Adrenal gland (tissue), 9 donors: ENCODE measurements at regions not wholly inside any gene's neighbourhood (a gene's known extent, or its start where the extent isn't known, plus 50 kb on each side); places are given as distances from the start of the nearest gene placed in this dataset.

ENCODE experiments used
- DNase-seq, 7 donors: peaks; one replicate each; pipeline ENCODE4 v3.0.0-alpha.2; 2019 to 2020
- H3K27ac ChIP-seq, 5 donors: fragments of 200-600 bp; sonication (generic) in 4 of 5; 1 replicate in 3 of 5; 2 replicates in 2 of 5; pipeline versions ENCODE4 v1.5.1 to v1.8.0; 2016 to 2020; ENCODE audit warnings: mild to moderate bottlenecking in 1 of 5
- H3K27me3 ChIP-seq: fragments of 200-600 bp; 2 replicates; pipeline ENCODE4 v1.8.0; 2021
- H3K36me3 ChIP-seq, 2 donors: fragments of 200-600 bp; replicated peaks in 1 of 2; 1 replicate in 1 of 2; 2 replicates in 1 of 2; pipeline versions ENCODE4 v1.5.1 to v1.8.0; 2018 to 2022
- H3K4me1 ChIP-seq, 2 donors: fragments of 200-600 bp; replicated peaks in 1 of 2; 1 replicate in 1 of 2; 2 replicates in 1 of 2; pipeline versions ENCODE4 v1.5.1 to v1.8.0; 2018 to 2021
- H3K4me3 ChIP-seq, 4 donors: fragments of 200-600 bp; sonication (generic) in 3 of 4; one replicate each; pipeline ENCODE4 v1.5.1; 2016 to 2018
- H3K9me3 ChIP-seq, 3 donors: fragments of 200-600 bp; sonication (generic) in 1 of 3; replicated peaks in 1 of 3; 1 replicate in 2 of 3; 2 replicates in 1 of 3; pipeline versions ENCODE4 v1.5.1 to v1.8.0; 2016 to 2021
- POLR2A ChIP-seq, 2 donors: fragments of 450-650 bp; IDR thresholded peaks; one replicate each; pipeline ENCODE4 v1.6.1; 2017; ENCODE audit warnings: antibody characterized with exemption in 2 of 2, mild to moderate bottlenecking in 2 of 2, moderate library complexity in 1 of 2
- WGBS, 4 donors: extraction: QIAGEN DNeasy Blood & Tissue Kit in 2 of 4; methylation state at CpG; one replicate each; pipeline versions ENCODE4 v1.1.5 to v1.1.7; 2013 to 2017; 5-methylcytosine and 5-hydroxymethylcytosine counted together
- intact Hi-C, 2 donors: fragments of 100-400 bp; cut with DNase I; formaldehyde crosslinking; loops; one replicate each; pipeline versions ENCODE4 v1.14.1 to v1.15.0; 2022 to 2023
- TF ChIP-seq, protein P1 (sequence below), 6 experiments: fragments of 450-650 bp in 4 of 6; fragments of 200-600 bp in 2 of 6; sonication (generic) in 1 of 6; IDR thresholded peaks; 1 replicate in 5 of 6; 2 replicates in 1 of 6; pipeline versions ENCODE4 v1.5.1 to v1.8.0; 2016 to 2021; ENCODE audit warnings: antibody characterized with exemption in 6 of 6, mild to moderate bottlenecking in 2 of 6, moderate library complexity in 1 of 6
- donor health status: healthy with polysubstance abuse.
- donor health status: Bipolar disorder and iron deficiency.
- donor health status: DM: yes; HTN: yes; CAD: no.
- donor health status: DM: no; HTN: no; CAD: no.
- donor health status: DM: no; HTN: no; CAD: no.

GRCh38 chr2:43152741-43153647 is 73.4 kb downstream of the ZFP36L2 start:
- intact Hi-C loops: no loop called here
- TF ChIP-seq, protein P1, sequence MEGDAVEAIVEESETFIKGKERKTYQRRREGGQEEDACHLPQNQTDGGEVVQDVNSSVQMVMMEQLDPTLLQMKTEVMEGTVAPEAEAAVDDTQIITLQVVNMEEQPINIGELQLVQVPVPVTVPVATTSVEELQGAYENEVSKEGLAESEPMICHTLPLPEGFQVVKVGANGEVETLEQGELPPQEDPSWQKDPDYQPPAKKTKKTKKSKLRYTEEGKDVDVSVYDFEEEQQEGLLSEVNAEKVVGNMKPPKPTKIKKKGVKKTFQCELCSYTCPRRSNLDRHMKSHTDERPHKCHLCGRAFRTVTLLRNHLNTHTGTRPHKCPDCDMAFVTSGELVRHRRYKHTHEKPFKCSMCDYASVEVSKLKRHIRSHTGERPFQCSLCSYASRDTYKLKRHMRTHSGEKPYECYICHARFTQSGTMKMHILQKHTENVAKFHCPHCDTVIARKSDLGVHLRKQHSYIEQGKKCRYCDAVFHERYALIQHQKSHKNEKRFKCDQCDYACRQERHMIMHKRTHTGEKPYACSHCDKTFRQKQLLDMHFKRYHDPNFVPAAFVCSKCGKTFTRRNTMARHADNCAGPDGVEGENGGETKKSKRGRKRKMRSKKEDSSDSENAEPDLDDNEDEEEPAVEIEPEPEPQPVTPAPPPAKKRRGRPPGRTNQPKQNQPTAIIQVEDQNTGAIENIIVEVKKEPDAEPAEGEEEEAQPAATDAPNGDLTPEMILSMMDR (IDR thresholded peaks at IDR 0.05): no peak
- no peak for TF ChIP-seq POLR2A (IDR thresholded peaks at IDR 0.05)
- no peak for DNase-seq
- Histone ChIP-seq H3K27ac (no peak overlapping the region), H3K4me3 (no peak overlapping the region), H3K36me3 (no peaks in the 10 kb centered on the region), H3K9me3 (no peaks in the 10 kb centered on the region), H3K4me1 (peaks cover 2 to 4% of the 10 kb centered on the region in 2 donors), H3K27me3 (no peaks in the 10 kb centered on the region)
- 80 to 98% (median 90%) methylated on average over 8 to 11 of the region's 11 CpGs for WGBS, 4 donors

- intact Hi-C loops: no loop called here
- no peak for DNase-seq
- TF ChIP-seq, protein P1 (IDR thresholded peaks at IDR 0.05): no peak
- no peak for TF ChIP-seq POLR2A (IDR thresholded peaks at IDR 0.05)
- Histone ChIP-seq H3K27ac (no peak overlapping the region), H3K4me3 (no peak overlapping the region), H3K4me1 (no peaks in the 10 kb centered on the region), H3K27me3 (no peaks in the 10 kb centered on the region), H3K9me3 (no peaks in the 10 kb centered on the region), H3K36me3 (no peaks in the 10 kb centered on the region)
- WGBS, 4 donors: 85 to 89% (median 87%) methylated on average over 8 of the region's 8 CpGs
These were observed 74.2 kb downstream of the ZFP36L2 start for GRCh38 chr2:43152186-43152585.

GRCh38 chr2:43149482-43150107 is 76.8 kb downstream of the ZFP36L2 start:
- Histone ChIP-seq H3K4me1 (no peaks in the 10 kb centered on the region), H3K4me3 (no peak overlapping the region), H3K9me3 (no peaks in the 10 kb centered on the region), H3K36me3 (no peaks in the 10 kb centered on the region), H3K27me3 (no peaks in the 10 kb centered on the region), H3K27ac (no peak overlapping the region)
- DNase-seq: no peak
- TF ChIP-seq POLR2A (IDR thresholded peaks at IDR 0.05): no peak
- TF ChIP-seq, protein P1 (IDR thresholded peaks at IDR 0.05): no peak
- intact Hi-C loops: no loop called here
- 82 to 96% (median 90%) methylated on average over 7 to 9 of the region's 9 CpGs for WGBS, 4 donors

GRCh38 chr2:43146083-43146482 is 80.3 kb downstream of the ZFP36L2 start:
- Histone ChIP-seq H3K4me1 (no peaks in the 10 kb centered on the region), H3K27me3 (no peaks in the 10 kb centered on the region), H3K4me3 (no peak overlapping the region), H3K36me3 (no peaks in the 10 kb centered on the region), H3K9me3 (no peaks in the 10 kb centered on the region), H3K27ac (peak overlapping the region in 1 of 5 donors; percentile 0)
- intact Hi-C loops: no loop called here
- DNase-seq: no peak
- WGBS, 4 donors: 71 to 90% (median 79%) methylated on average over 5 of the region's 5 CpGs
- TF ChIP-seq POLR2A (IDR thresholded peaks at IDR 0.05): no peak
- TF ChIP-seq, protein P1 (IDR thresholded peaks at IDR 0.05): no peak
